Fibroblast of lung (primary cell): ENCODE measurements at regions not wholly inside any gene's neighbourhood (a gene's known extent, or its start where the extent isn't known, plus 50 kb on each side); places are given as distances from the start of the nearest gene placed in this dataset.

ENCODE experiments used
- DNase-seq, 2 donors: peaks; one replicate each; pipeline versions ENCODE4 v3.0.0 to v3.0.0-alpha.2; 2010; ENCODE audit warnings: low read depth in 2 of 2
- H2AFZ ChIP-seq: 2 replicates; pipeline ENCODE4 v1.5.1; 2012; ENCODE audit warnings: low read length, control low read depth, inconsistent platforms
- H3K27ac ChIP-seq: 2 replicates; pipeline ENCODE4 v1.5.1; 2011; ENCODE audit warnings: low read length, control low read depth; ENCODE audit not compliant: insufficient read depth
- H3K27me3 ChIP-seq: 2 replicates; pipeline ENCODE4 v1.5.1; 2011; ENCODE audit warnings: mild to moderate bottlenecking, low read length; ENCODE audit not compliant: control insufficient read depth, insufficient read depth
- H3K36me3 ChIP-seq: 2 replicates; pipeline ENCODE4 v1.5.1; 2011; ENCODE audit warnings: low read length; ENCODE audit not compliant: control insufficient read depth, insufficient read depth
- H3K4me1 ChIP-seq: 2 replicates; pipeline ENCODE4 v1.5.1; 2011; ENCODE audit warnings: low read length; ENCODE audit not compliant: control insufficient read depth, insufficient read depth; ENCODE audit errors: extremely low read depth
- H3K4me2 ChIP-seq: 2 replicates; pipeline ENCODE4 v1.5.1; 2011; ENCODE audit warnings: low read length, control low read depth; ENCODE audit not compliant: insufficient read depth; ENCODE audit errors: extremely low read depth
- H3K4me3 ChIP-seq, 4 experiments: fragments of 200-600 bp in 1 of 4; sonication (generic) in 1 of 4; replicated peaks in 1 of 4; 2 replicates each; pipeline ENCODE4 v1.5.1; 2011 to 2016; ENCODE audit warnings: low read length in 4 of 4, low read depth in 3 of 4, mild to moderate bottlenecking in 3 of 4, control low read depth in 2 of 4, inconsistent platforms in 1 of 4, mixed read lengths in 1 of 4; ENCODE audit not compliant: insufficient read depth in 1 of 4; ENCODE audit errors: control extremely low read depth in 1 of 4
- H3K79me2 ChIP-seq: 2 replicates; pipeline ENCODE4 v1.5.1; 2012; ENCODE audit warnings: mild to moderate bottlenecking, low read length, inconsistent platforms; ENCODE audit not compliant: control insufficient read depth, insufficient read depth
- H3K9ac ChIP-seq: 2 replicates; pipeline ENCODE4 v1.5.1; 2011; ENCODE audit warnings: mild to moderate bottlenecking, low read length, control low read depth; ENCODE audit not compliant: insufficient read depth
- H3K9me3 ChIP-seq: 2 replicates; pipeline ENCODE4 v1.5.1; 2012; ENCODE audit warnings: low read depth, low read length; ENCODE audit not compliant: control insufficient read depth, insufficient read depth
- H4K20me1 ChIP-seq: 2 replicates; pipeline ENCODE4 v1.5.1; 2011; ENCODE audit warnings: low read length; ENCODE audit not compliant: control insufficient read depth, insufficient read depth; ENCODE audit errors: extremely low read depth
- CTCF ChIP-seq, 2 donors: IDR thresholded peaks in 1 of 2; conservative IDR thresholded peaks in 1 of 2; 1 replicate in 1 of 2; 2 replicates in 1 of 2; pipeline ENCODE4 v1.5.1; 2011 to 2012; ENCODE audit warnings: low read length in 2 of 2, control low read depth in 1 of 2, inconsistent platforms in 1 of 2, low read depth in 1 of 2, mild to moderate bottlenecking in 1 of 2
- EZH2 ChIP-seq: IDR thresholded peaks from 2 replicates; pipeline ENCODE4 v1.5.1; 2012; ENCODE audit warnings: low read length, control low read depth, mild to moderate bottlenecking; ENCODE audit errors: missing control alignments

DNA sequence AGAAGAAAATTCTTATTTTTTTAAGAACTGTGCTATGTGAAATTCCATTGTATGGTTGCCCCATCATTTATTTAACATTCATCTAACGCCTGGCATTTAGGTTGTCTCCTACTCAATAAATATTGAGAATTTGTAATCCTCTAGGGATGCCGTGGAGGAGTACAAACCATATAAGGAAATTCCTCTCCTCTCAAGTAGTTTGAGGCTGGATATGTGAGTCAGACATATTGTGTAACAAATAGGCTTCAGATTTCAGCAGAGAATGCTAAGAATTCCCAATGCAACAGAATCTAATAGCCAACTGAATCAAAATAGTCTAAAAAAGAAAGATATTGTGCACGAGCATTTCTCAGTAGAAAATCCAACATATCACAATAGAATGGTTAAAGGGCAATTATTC, 174.7 kb downstream of the OTOR start:
- DNase-seq, result peak; percentile 88 to 93
- H3K27me3 ChIP-seq, result no peaks in the 10 kb centered on the region
- no peaks in the 10 kb centered on the region for H3K36me3 ChIP-seq
- peak overlapping the region; percentile 42 for H3K4me2 ChIP-seq
- TF ChIP-seq CTCF (conservative IDR thresholded peaks at IDR 0.05 in 1 of 2, IDR thresholded peaks at IDR 0.05 in 1 of 2; ENCODE audit: low read depth in 1 of 2, low read length in 2 of 2), result no peak
- TF ChIP-seq EZH2, result no peak
- no peak overlapping the region for H3K27ac ChIP-seq
- peaks cover 9% of the 10 kb centered on the region for H3K4me1 ChIP-seq
- H2AFZ ChIP-seq, result no peak overlapping the region
- no peaks in the 10 kb centered on the region for H4K20me1 ChIP-seq
- H3K4me3 ChIP-seq, result no peak overlapping the region
- no peaks in the 10 kb centered on the region for H3K9me3 ChIP-seq
- no peak overlapping the region for H3K9ac ChIP-seq
- no peaks in the 10 kb centered on the region for H3K79me2 ChIP-seq

DNA sequence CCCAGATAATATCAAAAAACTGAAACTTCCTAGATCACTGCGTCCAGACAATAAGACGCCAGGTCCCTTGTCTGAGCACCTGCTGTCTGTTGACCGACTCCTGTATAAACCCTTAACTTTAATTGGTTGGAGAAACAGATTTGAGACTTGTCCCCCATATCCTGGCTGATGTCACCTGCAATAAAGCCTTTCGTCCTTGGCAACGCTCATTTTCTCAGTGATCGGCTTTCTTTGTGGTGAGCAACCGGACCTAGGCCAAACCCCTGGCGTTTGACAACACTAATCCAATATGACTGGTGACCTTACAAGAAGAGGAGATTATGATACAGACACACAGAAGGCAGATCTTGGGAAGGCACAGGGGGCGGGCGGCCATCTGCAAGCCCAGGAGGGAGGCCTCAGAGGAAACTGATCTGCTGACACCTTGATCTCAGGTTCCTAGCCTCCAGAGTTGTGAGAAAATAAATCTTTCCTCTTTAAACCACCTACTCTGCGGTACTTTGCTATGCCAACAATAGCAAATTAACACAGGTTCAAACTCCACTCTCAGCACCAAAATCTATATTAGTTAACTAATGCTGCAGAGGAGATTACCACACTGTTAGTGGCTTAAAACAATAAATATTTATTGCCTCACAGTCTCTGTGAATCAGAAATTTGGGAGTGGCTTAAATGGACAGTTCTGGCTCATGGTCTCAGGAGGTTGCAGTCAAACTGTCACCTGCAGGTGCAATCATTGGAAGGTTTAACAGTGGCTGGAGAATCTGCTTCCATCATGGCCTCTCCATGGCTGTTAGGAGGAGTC, 178.7 kb downstream of the OTOR start:
- DNase-seq, result no peak
- H3K27ac ChIP-seq, result no peak overlapping the region
- H3K79me2 ChIP-seq, result no peaks in the 10 kb centered on the region
- no peaks in the 10 kb centered on the region for H3K9me3 ChIP-seq
- H3K4me2 ChIP-seq, result no peak overlapping the region
- peaks cover 9% of the 10 kb centered on the region for H3K4me1 ChIP-seq
- no peak overlapping the region for H3K9ac ChIP-seq
- H2AFZ ChIP-seq, result no peak overlapping the region
- H4K20me1 ChIP-seq, result no peaks in the 10 kb centered on the region
- TF ChIP-seq EZH2 (no peak), CTCF (conservative IDR thresholded peaks at IDR 0.05 in 1 of 2, IDR thresholded peaks at IDR 0.05 in 1 of 2; ENCODE audit: low read depth in 1 of 2, low read length in 2 of 2) (no peak)
- H3K36me3 ChIP-seq, result no peaks in the 10 kb centered on the region
- no peak overlapping the region for H3K4me3 ChIP-seq
- no peaks in the 10 kb centered on the region for H3K27me3 ChIP-seq

- H3K27ac ChIP-seq, result no peak overlapping the region
- H3K4me3 ChIP-seq, result no peak overlapping the region
- TF ChIP-seq CTCF (conservative IDR thresholded peaks at IDR 0.05 in 1 of 2, IDR thresholded peaks at IDR 0.05 in 1 of 2; ENCODE audit: low read depth in 1 of 2, low read length in 2 of 2), result no peak
- no peak for TF ChIP-seq EZH2
- DNase-seq, result peak in 1 of 2 donors; percentile 81
- peak overlapping the region; percentile 59 for H3K4me2 ChIP-seq
- no peaks in the 10 kb centered on the region for H3K36me3 ChIP-seq
- H3K4me1 ChIP-seq, result no peaks in the 10 kb centered on the region
- no peaks in the 10 kb centered on the region for H4K20me1 ChIP-seq
- H3K27me3 ChIP-seq, result no peaks in the 10 kb centered on the region
- H3K9ac ChIP-seq, result no peak overlapping the region
- H3K9me3 ChIP-seq, result no peaks in the 10 kb centered on the region
- no peak overlapping the region for H2AFZ ChIP-seq
- no peaks in the 10 kb centered on the region for H3K79me2 ChIP-seq
Measured at GRCh38 chr20:16929756-16930155, 181.6 kb downstream of the OTOR start.
